ENCODE measurements at regions not wholly inside any gene's neighbourhood (a gene's known extent, or its start where the extent isn't known, plus 50 kb on each side); places are given as distances from the start of the nearest gene placed in this dataset.

GRCh38 chr2:48183991-48184390 lies 130.5 kb upstream of the FOXN2 start:
- ATAC-seq (no peak), FAIRE-seq (no peak), DNase-seq (ENCODE audit: extremely low read depth in 1 of 4, low spot score in 3 of 4) (no peak)
- Histone ChIP-seq H4K20me1 (replicated peaks; ENCODE audit: control insufficient read depth, insufficient read depth, low read length) (no peaks in the 10 kb centered on the region), H3K9ac (ENCODE audit: insufficient read depth in 1 of 2, low read depth in 2 of 2, low read length in 2 of 2) (no peak overlapping the region), H3K27ac (ENCODE audit: extremely low read depth, low read depth, low read length) (no peak overlapping the region), H3K4me1 (replicated peaks in 1 of 2; ENCODE audit: control insufficient read depth in 2 of 2, insufficient read depth in 2 of 2, low read length in 2 of 2) (no peaks in the 10 kb centered on the region), H3K9me3 (replicated peaks; ENCODE audit: control insufficient read depth, insufficient read depth, low read depth, low read length) (no peaks in the 10 kb centered on the region), H3K4me3 (no peak overlapping the region), H3K36me3 (ENCODE audit: control insufficient read depth, insufficient read depth, low read length) (no peaks in the 10 kb centered on the region), H3K9me1 (ENCODE audit: control insufficient read depth, insufficient read depth, low read length) (no peaks in the 10 kb centered on the region), H3K27me3 (ENCODE audit: control insufficient read depth in 2 of 2, insufficient read depth in 2 of 2, low read length in 2 of 2) (no peaks in the 10 kb centered on the region), H2AFZ (ENCODE audit: low read depth, low read length) (no peak overlapping the region), H3K4me2 (ENCODE audit: insufficient read depth, low read length) (no peak overlapping the region), H3K79me2 (ENCODE audit: control insufficient read depth, insufficient read depth, low read length) (no peaks in the 10 kb centered on the region)
- intact Hi-C loops (cut with micrococcal nuclease): no loop called here
- ChIA-PET CTCF (ENCODE audit: low intra/inter-chr PET ratio) (no interaction called here), POLR2A (interaction anchor here (2.4 kb wide), 1 partner anchor 14 kb away, joined by 8 read pairs; no protein-coding TSS in a partner anchor)
- no TSS peak for BruUV-seq (replicated peaks)
- in situ Hi-C loops (cut with MboI): no loop called here
- TF ChIP-seq PRMT5 (CRISPR knock-in tag; IDR thresholded peaks at IDR 0.05) (no peak), FOXM1 (IDR thresholded peaks at IDR 0.05; ENCODE audit: low read depth) (no peak), FOXM1 (CRISPR knock-in tag; IDR thresholded peaks at IDR 0.05; ENCODE audit: low read depth) (no peak), ATF1 (CRISPR knock-in tag; IDR thresholded peaks at IDR 0.05) (no peak), ATF1 (tag; IDR thresholded peaks at IDR 0.05) (no peak), DNMT1 (IDR thresholded peaks at IDR 0.05) (no peak), ZNF785 (CRISPR knock-in tag; IDR thresholded peaks at IDR 0.05) (no peak), IRF9 (tag; IDR thresholded peaks at IDR 0.05) (no peak), SUPT5H (IDR thresholded peaks at IDR 0.05) (no peak), HNRNPL (IDR thresholded peaks at IDR 0.05; ENCODE audit: low read depth, low read length) (no peak), AFF1 (IDR thresholded peaks at IDR 0.05; ENCODE audit: low read depth in 1 of 2, partially characterized antibody in 2 of 2) (no peak), HBP1 (CRISPR knock-in tag; IDR thresholded peaks at IDR 0.05) (no peak), CCNT2 (IDR thresholded peaks at IDR 0.05; ENCODE audit: borderline replicate concordance, extremely low read depth, insufficient read length, low read depth, low read length) (no peak), ZNF197 (CRISPR knock-in tag; IDR thresholded peaks at IDR 0.05; ENCODE audit: low read depth) (no peak)

Data from K562 (cell line).